ENCODE measurements at regions not wholly inside any gene's neighbourhood (a gene's known extent, or its start where the extent isn't known, plus 50 kb on each side); places are given as distances from the start of the nearest gene placed in this dataset.
"Not testable (repeated sequence)": the region's sequence is repeated elsewhere in the genome, so short reads cannot be mapped to it uniquely, and the experiment has no call there.

DNA sequence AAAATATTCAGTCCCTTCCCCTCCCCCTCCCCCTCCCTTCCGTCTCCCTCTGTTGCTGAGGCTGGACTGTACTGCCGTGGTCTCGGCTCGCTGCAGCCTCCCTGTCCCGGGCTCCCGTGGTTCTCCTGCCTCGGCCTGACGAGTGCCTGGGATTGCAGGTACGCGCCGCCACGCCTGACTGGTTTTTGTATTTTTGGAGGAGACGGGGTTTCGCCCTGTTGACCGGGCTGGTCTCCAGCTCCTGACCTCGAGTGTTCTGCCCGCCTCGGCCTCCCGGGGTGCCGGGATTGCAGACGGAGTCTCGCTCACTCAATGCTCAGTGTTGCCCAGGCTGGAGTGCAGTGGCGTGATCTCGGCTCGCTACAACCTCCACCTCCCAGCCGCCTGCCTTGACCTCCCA, 135.5 kb upstream of the PROKR2 start:
- DNase-seq: not testable (repeated sequence)

DNA sequence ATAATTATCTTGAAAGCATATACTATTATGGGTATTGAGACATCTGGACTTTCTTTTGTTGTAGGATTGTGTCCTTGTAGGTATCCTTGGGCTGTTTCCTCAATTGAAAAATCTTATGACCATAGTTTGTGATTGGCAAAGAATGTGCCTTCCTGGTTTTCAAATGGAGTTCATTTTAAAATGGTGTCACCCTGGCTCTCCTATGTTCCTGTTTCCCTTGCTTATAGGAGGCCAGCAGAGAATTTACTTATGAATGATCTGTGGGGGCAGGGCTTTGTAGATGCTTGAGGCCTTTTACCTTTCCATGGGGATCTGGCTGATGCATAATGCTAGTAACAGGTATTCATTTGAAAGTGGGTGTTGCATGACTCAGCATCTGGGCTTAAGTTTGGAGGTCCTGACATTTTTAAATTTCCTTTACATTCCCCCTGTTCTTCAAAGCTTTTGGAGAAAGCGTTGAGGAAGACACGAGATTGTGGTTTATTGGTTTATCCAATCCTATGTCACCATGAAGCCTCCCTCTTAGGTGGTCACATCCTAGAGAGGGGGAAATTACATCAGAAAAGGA, 135.0 kb upstream of the PROKR2 start:
- DNase-seq: no peak

DNA sequence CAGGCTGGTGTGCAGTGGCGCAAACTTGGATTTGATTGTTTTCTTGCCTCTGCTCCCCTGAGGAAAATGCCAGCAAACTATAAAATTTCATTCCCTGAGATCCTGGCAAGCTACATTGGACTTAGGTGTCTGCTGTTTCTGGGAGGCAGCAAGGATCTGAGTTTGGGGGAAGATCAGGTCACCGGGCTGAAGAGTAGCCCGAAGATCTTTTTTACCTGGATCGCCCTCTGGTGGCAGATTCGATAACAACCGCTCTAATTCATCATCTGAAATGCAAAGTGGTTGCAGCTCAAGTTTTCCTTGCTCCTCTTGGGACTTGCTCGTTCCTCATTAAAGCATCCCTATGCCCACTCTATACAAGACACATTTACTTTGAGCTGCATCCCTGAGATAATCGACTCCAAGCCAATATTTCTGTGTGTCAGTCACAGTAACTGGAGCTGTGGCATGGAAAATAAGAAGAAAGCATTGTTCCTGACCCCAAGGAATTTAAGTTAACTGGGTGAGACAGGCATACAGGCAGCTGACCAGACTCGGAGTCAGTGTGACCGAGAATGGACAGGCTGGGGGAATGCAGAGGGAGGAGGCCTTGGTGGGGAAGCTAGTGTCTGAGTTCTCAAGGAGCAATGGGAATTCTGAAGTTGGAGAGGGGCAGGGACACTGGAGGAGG, 131.8 kb upstream of the PROKR2 start:
- peak; percentile 9 for DNase-seq

DNA sequence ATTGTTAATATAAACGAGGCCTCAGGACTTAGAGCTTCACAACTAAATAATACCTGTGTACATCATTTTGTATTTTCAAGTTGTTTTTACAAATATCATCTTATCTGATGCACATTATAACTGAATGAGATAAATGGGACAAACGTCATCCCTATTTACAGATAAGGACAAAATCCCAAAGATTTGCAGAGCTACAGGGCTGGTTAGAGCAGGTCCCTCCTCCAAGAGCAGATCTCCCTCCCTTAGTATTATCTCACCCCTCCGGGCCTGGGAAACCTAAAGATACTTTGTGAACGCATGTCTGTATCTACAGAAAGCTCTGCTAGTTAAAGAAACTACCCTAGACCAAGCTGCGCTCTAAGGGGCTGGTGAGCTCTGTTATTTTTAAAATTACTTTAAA, 130.4 kb upstream of the PROKR2 start:
- no peak for DNase-seq

DNA sequence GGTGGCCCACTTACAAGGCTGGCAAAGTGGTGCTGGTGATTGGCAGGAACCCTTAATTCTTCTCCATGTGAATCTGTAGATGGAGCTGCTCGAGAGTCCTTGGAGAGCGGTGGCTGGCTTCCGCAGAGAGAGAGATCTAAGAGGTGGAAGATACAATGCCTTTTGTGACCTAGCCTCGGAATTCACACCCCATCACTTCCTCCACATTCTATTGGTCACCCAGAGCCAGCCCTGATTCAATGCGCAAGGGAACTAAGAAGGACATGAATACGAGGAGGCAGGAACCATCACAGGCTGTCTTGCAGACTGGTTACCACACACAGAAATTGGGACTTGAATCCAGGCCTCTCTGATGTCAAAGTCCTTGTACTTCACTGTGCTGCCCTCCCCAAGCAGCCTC, 128.9 kb upstream of the PROKR2 start:
- no peak for DNase-seq

DNA sequence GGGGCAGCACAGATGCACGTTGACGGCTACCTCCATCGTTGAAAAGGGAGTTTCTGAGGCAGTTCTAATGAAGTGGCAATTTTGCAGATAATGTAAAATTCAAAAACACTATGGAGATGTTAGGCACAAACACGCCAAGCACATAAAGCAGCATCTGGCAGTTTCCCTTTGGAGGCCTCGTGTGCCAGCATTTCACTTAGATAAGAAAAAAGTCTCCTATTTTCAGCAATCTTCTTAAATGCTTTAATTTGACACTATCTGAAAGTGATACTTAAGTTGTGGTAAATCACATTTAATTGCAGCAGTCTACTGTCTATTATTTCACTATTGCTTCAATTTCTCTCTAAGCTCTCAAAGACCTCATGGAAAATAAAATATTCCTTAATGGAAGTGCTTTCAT, 125.3 kb upstream of the PROKR2 start:
- no peak for DNase-seq

DNA sequence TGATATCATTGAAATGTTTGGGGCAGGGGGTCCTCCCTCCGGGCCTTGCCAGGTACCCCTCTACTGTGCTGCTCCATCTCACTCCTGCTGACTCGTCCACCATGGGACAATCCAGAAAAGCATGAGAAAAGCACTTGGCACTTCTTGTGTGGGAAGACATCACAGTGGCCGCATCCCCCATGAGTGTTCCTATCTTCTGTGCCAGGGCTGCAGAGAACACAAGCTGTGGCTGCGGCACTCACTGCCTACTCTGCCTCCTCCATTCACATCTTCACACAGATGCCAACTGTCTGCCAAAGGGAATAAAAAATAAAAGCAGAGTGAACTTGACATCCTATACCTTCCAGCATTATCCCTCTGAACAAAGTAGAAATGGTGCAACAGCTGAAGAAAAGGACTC, 117.4 kb upstream of the PROKR2 start:
- DNase-seq: no peak

DNA sequence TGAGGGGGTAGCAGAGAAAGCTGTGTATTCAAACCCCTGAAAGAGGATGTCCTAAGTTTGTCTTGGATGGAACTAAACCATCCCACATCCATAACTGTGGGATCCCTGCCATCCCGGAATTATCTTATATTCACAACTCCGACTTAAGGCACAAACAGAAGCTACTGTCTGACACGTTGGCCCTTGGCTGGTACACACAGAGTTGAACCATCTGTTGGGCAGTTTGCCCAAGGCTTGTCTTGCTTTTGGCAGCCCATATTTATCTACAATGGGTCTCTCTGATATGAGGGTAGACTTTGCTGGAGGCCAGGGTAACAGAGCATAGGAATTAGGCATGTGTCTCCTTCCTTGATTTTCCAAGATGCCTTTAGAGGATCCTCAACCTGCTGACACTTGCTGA, 116.6 kb upstream of the PROKR2 start:
- DNase-seq: no peak

DNA sequence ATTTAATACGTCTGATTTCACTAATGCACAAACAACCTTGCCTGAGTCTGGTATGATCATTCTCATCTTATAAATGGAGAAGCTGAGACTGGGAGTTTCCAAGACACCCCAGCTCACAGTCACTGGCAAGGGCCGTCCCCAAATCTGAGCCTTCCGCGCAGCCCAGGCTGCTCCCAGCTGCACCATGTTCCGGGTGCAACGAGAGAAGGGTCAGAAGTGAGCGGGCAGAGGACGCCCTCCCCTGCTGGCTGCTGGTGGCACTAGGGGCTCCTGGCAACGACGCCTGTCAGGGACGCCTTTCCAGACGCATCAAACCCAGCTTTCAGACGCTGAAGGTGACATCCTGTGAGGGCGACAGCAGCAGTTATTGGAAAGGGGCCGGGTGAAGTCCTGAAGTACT, 115.3 kb upstream of the PROKR2 start:
- no peak for DNase-seq

DNA sequence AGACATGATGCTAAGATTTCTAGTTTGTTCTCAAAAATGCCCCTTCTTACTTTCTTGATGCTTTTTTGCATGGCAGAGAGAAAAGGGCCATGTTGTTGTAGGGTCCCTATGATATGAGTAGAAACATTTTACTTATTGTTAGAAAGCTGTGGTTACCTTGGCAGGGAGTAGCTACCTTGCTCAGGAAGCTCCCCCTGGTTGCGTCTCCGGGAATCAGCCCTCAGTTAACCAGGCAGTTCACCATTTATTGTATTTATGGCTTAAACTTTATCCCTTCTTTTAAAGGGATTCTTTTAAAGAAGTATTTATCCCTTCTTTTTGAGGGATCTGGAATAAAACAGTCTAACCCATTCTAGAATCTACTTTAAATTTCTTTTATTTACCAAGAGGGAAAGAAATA, 113.9 kb upstream of the PROKR2 start:
- no peak for DNase-seq

DNA sequence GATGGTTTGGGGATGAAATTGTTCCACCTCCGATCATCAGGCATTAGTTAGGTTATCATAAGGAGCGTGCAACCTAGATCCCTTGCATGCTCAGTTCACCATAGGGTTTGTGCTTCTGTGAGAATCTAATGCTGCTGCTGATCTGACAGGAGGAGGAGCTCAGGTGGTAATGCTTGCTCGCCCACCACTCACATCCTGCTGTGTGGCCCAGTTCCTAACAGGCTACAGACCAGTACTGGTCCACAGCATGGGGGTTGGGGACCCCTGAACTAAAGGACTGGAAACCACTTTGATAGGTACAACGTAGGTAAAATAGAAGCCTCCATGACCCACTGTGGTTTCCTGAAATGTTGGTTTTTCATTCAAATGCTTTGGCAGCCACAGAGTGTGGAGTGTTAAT, 109.3 kb upstream of the PROKR2 start:
- DNase-seq: no peak

DNA sequence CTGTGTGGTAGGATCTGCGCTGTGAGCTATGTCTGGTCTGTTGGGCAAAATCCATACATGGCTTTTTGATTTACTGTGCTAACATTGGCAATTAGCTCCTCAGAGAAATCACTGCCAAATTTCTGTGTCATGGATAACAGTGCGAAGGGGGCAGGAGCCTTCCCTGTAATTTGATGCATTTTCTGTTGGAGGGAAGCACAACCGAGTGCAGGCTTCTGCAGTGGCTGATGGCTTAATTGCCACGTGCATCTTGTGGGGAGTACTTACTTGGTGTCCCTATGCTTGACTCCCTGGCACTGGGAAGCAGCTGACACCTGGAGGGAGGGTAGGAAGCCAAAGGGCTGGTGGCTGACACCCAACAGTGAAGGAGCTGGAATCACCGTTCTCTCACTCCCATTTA, 99.3 kb upstream of the PROKR2 start:
- no peak for DNase-seq

DNA sequence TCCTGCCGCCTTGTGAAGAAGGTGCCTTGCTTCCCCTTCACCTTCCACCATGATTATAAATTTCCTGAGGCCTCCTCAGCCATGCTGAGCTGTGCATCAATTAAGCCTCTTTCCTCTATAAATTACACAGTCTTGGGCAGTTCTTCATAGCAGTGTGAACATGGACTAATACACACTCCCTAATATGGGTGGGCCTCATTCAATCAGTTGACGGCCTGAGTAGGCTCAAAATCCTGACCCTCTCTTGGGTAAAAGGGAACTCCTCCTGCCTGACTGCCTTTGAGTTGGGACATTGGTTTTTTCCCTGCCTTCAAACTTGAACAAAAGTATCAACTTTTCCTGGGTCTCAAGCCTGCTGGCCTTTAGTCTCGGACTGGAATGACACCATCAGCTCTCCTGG, 96.6 kb upstream of the PROKR2 start:
- no peak for DNase-seq

DNA sequence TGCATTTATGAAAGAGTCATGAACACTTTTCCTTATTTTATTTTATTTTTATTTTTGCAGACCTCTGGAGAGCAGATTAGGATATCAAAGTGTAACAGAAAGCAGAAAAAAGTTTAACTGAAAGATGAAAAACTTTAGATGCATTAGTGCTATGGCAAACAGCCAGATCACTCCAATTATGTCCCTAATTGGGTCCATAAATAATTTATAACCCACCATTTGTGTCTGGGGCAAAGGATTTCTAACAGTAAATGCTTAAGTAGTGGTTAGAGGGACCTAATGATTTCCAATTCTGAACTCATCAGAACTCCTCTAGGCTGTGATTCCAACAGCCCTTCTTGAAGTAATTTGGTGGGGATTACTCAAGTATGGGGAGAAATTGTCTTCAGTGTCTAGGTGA, 93.7 kb upstream of the PROKR2 start:
- no peak for DNase-seq

DNA sequence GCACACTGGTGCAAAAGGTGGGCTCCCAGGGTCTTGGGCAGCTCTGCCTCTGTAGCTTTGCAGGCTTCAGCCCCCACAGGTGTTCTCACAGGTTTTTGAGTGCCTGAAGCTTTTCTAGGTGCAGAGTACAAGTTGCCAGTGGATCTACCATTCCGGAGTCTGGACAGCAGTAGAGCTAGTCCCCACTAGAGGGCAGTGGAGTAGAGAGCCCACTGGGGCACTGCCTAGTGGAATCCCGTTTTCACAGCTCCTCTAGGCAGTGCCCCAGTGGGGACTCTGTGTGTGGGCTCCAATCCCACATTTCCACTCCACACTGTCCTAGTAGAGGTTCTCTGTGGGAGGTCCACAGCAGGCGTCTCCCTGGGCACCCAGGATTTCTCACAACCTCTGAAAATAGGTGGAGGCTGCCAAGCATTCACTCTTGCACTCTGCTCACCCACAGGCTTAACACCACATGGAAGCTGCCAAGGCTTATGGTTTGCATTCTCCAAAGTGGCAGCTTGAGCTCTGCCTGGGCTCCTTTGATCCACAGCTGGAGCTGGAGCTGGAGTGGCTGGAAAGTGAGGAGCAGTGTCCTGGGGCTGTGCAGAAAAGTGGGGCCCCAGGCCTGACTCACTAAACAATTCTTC, 86.3 kb upstream of the PROKR2 start:
- DNase-seq: no peak

DNA sequence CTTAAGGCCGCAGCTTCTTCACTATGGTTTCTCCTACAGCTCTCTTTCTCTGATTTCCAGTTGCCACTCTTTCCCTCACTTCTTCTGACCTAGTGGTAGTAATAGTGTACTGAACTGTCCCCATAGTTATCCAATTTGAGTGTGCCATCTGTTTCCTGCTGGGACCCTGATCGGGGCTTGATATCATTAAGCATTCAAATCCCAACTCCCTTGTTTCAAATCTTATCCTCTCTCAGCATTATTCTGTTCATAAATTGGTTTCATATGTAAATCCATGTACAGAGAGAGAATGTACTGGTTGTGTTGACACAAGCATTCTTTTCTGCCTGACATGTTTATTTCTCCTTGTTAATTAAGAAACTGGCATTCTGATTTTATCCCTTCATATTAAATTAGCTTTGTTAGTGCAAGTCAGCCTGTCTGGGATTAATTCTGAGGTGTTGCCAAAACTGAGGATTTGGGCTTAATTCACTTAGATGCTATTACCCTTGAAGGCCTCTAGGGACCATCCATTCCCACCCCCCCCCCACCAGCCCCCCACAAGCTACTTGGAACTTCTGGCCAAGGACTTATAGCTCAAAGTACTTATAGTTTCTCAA, 84.6 kb upstream of the PROKR2 start:
- no peak for DNase-seq

DNA sequence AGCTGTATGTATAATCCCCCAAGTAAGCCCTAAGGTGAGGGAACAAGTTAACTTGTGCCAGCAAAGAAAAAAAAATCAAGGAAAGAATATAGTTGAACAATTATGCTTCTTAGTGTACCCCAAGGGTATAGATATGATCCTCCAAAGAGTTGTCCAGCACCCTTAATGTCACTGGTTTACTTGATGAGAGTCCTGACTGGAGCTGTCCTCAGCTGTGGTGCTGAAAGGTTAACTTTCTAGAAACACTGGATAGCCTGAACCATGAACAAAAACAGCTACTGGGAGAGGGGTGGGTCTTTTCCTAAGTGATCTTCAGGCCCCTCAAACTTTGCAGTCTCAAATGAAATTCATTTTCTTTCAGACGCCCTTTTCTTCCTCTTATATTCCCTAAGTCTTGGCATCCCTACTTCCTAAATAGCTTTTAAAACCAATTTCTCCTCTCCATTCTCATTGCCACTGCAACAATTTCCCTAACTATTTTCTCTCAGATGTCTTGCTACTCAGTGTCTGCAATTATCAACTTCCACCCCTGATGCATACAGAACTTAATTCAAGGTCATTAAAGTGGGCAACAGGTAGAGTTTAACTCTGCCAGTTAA, 83.5 kb upstream of the PROKR2 start:
- no peak for DNase-seq

DNA sequence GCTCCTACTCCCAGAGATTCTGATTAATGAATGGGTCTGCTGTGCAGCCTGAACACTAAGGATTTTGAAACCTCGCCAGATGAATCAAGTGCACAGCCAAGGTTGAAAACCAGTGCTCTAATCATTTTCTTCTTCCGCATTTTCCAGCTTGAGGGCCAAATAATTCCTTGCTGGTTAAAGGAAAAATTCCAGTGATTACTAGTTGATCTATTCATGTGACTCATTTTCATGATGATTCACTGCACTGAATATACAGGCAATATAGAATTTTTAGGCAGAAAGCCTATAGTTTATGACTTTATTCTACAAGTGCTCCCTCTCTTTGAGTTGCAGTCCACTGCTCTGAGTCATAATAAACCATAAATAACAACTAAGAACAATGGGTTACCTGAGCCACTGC, 80.6 kb upstream of the PROKR2 start:
- DNase-seq: no peak

DNA sequence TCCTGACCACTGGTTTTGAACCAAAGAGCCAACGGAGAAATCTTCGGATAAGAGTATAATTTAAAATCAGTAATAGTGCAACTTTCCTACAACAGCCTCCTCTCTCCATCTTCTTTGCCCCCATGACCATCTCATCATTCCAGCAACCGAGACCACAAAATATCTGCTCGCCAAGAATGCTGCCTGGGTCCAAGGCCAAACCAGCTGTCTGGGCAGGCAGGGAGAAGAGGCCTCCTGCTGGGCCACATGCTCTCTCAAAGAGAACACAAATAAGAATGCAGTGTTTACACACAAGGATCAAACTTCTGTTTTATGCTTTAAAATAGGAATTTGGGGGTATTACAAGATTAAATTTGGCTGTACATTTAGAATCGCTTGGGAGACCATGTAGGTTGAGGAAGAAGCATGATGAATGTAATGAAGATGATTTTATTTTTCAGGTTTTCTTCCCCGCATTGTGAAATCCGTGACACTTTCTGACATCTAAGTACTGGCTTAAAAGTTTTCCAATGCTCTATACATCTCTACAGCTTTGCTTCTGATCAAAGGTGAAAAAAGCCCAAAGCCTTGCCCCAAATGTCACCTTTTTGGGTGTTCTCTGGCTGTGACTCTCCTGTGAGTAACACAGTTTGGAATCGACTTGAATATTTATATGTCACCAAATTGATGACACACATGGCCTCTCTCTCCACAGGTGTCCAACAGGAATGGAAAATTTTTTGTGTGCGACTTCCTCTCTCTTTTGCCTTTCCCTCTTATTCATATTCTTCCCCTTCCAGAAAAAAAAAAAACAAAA, 79.4 kb upstream of the PROKR2 start:
- DNase-seq: no peak

DNA sequence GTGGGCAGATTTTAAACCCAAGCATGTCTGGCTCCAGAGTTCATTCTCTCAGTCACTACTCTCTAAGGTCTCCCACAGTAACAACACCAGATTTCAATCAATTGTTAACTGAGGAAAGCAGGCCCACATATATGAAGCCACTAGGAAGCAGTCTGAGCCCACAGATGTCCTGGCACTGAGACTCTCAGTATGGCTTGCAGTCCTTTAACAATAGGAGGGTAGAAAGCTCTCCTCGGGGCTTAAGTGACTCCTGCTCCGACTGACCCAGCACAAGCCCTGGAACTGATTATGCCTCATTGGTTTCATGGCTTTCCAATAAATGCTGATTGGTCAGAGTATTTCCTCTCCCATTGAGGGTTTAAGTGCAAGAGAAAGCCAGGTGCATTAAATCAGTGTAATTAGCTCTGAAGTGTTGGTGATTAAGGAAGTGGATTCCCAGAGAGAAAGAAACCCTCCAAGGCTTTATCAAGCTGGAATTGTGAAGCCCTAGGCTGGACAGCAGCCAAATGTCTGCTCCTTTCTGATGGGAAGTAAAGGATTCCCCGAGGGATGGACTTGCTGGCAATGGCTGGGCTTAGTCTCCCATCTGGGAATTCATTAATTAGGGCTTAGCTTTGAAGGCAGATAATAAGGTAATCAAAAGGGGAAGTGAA, 76.6 kb upstream of the PROKR2 start:
- no peak for DNase-seq

DNA sequence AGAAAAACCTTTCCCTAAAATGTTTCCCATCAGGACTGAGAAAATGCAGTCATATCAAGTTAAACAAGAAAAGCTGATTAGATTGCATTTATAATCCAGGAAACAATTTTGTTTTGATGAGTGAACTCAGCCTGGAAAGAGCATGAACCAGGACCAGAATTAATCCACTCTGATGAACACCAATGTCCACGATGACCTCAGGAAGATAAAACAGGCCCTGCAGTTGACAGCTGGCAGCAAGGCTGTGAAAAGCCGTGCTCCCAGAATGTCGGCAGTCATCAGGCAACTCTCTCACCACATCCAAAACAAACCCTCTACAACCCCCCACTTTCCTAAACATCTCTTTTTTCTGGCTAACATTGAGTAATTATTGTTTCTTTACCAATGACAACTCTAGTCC, 74.0 kb upstream of the PROKR2 start:
- DNase-seq: no peak

DNA sequence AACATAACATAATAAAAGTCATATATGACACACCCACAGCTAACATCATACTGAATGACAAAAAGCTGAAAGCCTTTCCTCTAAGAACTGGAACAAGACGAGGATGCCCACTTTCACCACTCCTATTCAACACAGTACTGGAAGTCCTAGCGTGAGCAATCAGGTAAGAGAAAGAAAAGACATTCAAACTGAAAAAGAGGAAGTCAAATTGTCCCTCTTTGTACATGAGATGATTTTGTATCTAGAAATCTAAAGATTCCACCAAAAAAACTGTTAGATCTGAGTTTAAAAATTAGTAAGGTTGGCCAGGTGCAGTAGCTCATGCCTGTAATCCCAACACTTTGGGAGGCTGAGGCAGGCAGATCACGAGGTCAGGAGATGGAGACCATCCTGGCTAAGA, 70.1 kb upstream of the PROKR2 start:
- DNase-seq: not testable (repeated sequence)

DNA sequence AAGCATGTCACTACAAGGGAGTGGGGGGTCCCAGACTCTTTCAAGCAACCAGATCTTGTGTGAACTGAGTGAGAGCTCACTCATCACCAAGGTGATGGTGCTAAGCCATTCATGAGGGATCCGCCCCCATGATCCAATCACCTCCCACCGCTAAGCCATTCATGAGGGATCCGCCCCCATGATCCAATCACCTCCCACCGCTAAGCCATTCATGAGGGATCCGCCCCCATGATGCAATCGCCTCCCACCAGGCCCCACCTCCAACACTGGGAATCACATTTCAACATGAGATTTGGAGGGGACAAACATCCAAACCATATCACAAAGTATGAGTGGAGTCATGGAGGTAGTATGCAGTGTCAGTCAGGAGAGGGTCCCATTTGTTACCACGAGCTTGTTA, 64.8 kb upstream of the PROKR2 start:
- not testable (repeated sequence) for DNase-seq
